KG1 (cell line): ENCODE measurements at regions not wholly inside any gene's neighbourhood (a gene's known extent, or its start where the extent isn't known, plus 50 kb on each side); places are given as distances from the start of the nearest gene placed in this dataset.
"Not testable (repeated sequence)": the region's sequence is repeated elsewhere in the genome, so short reads cannot be mapped to it uniquely, and the experiment has no call there.

Experiments
- DNase-seq: peaks from one replicate; lab custom pipeline; 2025; lab: John Stamatoyannopoulos, UW

- DNase-seq: no peak
These were observed 353.6 kb upstream of the MAP2 start for GRCh38 chr2:209070262-209070661.

GRCh38 chr2:209073151-209073550 is 350.7 kb upstream of the MAP2 start:
- no peak for DNase-seq

DNA sequence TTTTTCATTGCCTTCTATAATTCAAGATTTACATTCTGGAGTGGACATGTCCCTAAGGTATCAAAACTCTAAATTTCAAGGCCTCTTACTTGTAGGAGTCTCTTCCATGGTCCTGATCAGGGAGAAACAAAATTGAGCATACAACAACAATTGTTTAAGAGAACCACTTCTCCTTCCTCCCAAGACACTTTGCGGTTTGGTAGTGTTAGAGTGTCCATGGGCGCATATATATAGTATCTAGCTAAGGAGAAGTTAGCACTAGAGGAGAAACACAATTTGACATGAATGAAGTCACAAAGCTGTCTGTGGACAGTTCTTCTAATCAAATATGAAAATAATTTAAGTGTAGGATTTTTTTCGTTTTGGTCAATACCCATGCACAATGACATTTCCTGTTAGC is 349.1 kb upstream of the MAP2 start:
- DNase-seq: no peak

- no peak for DNase-seq
These were observed 347.7 kb upstream of the MAP2 start for GRCh38 chr2:209076151-209076550.

GRCh38 chr2:209086761-209087160 is 337.1 kb upstream of the MAP2 start:
- DNase-seq: no peak

GRCh38 chr2:209091056-209091455 is 332.8 kb upstream of the MAP2 start:
- DNase-seq: no peak

GRCh38 chr2:209094221-209094620 is 329.6 kb upstream of the MAP2 start:
- DNase-seq: no peak

GRCh38 chr2:209095432-209095831 is 328.4 kb upstream of the MAP2 start:
- DNase-seq: no peak

DNA sequence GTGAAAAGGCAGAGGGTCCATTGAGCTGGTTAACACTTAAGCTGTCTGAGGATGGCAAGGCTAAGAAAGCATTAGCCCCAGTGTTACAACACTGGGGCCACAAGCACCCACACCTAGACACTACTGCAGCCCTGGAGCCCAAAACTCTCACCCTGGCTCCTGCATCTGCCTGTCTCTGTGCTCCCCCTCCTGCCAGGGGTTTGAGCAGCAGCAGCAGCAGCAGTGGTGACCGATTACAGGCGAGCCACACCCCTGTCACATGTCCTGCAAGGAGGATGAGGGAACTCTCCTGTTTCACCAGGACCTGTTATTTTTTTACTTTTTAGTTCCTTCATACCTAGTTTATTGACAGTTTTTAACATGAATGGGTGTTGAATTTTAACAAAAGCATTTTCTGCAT is 326.7 kb upstream of the MAP2 start:
- DNase-seq: no peak

GRCh38 chr2:209102319-209102718 is 321.5 kb upstream of the MAP2 start:
- no peak for DNase-seq

GRCh38 chr2:209113026-209113425 is 310.8 kb upstream of the MAP2 start:
- DNase-seq: no peak

DNA sequence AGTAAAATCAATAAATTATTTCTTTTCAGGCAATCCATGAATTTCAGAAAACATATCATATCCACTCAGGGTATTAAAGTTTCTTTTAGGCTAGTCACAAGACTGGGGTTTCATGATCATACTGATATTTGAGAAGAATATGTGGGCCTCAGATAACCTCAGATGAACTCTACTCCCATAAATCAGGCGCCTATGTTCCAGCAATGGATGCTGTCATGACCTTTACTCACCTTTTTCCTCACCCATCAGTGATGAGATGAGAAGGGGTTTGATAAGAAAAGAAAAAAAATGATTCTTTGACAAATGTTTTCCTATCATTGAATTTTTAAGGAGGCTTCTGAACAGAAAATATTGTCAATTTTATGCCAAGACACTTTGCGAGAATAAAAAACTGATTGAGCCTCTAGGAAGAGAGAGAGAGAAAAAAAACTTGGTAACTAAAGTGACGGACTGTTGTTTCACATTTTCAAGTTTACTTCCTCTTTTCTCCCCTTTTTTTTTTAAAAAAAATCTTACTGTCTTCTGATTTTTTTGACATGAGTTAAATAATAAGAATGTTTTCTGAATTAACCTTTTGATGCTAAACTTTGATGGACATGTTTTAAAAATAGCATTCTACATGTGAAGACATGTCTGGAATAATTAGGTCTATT is 309.1 kb upstream of the MAP2 start:
- no peak for DNase-seq

DNA sequence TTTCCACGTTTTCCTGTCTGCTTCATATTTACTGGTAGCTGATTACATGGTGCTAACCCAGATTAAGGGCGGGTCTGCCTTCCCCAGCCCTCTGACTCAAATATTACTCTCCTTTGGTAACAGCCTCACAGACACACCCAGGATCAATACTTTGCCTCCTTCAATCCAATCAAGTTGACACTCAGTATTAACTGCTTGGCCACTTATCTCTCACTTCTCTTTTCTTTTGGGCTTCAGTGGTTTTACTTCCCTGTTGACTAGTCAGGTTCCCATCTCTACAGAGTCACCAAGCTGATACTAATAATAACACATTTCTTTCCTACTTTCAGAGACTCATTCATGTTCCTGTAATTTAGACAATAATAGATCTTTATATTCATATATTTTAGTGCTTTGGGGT is 302.2 kb upstream of the MAP2 start:
- DNase-seq: no peak

DNA sequence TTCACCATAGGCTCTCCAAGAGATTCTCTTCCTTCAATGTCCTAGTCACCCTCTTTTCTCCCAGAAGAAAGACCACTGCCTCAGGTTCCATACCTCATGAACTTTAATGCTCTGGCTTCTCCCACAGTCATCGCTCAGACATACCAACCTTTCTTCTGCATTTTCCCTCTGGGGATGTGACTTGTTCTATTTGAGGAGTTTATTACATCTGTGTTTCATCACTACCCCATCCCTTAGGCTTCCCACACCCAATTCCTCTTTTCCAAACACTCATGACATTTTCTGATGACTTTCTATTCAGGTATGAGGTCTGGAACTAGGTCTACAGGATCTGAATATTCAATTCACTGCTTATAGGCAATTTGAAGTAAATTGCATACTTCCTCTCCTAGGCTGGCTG is 298.6 kb upstream of the MAP2 start:
- no peak for DNase-seq

GRCh38 chr2:209138079-209138478 is 285.8 kb upstream of the MAP2 start:
- DNase-seq: no peak

GRCh38 chr2:209141142-209141541 is 282.7 kb upstream of the MAP2 start:
- no peak for DNase-seq

- no peak for DNase-seq
These were observed 282.0 kb upstream of the MAP2 start for GRCh38 chr2:209141818-209142217.

GRCh38 chr2:209145220-209145691 is 278.6 kb upstream of the MAP2 start:
- not testable (repeated sequence) for DNase-seq

DNA sequence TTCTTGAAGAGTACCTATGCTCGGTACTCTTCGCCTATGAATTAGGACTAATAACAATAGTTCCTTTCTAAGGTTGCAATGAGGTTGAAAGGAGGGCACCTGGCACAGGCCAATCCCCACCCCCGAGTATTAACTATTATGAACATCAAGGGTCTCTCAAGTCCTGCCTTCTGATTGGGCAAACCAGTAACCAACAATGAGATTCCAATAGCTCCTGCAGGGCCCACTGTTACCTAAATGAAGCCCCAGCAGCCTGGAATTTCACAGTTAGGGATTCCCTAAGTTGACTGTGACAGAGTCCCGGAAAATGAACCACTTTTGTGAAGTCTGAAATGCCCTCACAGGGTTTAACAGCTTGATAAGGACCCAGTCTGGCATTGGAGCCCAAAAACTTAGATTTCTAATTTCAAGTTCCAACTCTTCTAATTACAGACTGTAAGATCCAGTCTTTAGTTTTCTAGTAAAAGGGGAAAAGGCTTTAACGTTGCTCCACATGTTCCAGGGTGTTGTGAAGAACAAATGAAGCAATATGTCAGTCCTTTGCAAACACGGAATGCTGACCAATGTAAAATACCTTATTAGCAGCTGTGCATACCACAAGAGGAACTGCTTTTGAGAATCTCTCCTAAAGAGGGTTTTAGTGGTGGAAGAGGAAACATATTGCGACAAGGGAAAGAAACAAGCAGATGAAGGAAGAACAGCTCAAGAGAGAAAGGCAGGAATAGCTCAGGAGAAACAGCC is 277.7 kb upstream of the MAP2 start:
- DNase-seq: no peak

GRCh38 chr2:209146682-209147320 is 277.0 kb upstream of the MAP2 start:
- DNase-seq: no peak

DNA sequence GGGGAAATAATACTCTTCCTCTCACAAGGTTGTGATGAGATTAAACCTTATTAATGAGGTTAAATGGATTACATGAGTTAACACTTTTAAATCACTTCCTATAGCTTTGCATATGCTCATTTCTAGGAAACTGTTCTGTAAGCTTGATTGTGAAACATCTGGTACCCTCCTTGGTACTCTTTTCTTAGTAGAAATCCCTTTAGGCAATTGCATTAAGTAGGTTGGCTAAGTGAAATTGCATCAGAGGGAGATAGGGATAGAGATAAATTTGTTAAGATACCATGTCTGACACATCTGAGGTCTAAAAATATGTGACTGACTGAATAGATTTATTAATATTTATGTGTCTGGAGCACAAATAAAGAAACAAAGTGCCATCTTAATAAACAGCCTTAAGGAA is 275.9 kb upstream of the MAP2 start:
- DNase-seq: no peak

DNA sequence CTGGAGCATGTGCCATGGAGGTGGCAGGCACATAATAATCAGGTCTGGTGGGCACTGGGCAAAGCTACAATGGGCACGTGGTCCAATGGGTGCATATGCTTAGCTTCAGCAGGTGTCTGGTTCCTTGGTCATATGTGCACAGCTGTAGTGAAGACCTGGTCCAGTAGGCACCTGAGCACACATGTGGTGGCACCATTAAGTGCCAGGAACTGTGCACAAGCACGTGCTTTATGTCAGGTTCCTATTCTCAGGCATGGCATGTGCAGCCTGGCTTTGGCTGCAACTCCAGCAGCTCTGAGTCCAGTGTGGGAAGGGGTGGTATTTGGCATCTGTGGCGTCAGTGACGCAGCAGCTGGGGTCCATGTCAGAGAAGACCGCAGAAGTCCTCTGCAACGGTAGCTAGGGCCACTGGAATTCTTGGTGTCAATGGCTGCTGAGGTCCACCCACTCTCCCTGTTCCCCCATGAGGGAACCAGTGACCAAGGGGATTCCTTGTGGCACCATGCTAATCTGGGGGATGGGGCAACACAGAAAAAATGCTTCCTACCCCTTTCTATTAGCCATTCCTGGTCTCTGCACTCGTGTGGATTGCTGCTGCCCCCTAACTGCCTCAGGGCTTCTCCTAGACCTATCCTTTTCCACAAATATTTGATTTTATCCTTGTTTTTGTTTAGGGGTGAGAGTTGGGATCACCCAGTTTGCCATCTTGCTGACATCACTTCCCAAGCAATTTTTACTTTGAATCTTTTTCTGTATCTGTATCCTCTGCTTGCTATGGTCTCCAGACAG is 262.9 kb upstream of the MAP2 start:
- no peak for DNase-seq
